ENCODE measurements at regions not wholly inside any gene's neighbourhood (a gene's known extent, or its start where the extent isn't known, plus 50 kb on each side); places are given as distances from the start of the nearest gene placed in this dataset.

DNA sequence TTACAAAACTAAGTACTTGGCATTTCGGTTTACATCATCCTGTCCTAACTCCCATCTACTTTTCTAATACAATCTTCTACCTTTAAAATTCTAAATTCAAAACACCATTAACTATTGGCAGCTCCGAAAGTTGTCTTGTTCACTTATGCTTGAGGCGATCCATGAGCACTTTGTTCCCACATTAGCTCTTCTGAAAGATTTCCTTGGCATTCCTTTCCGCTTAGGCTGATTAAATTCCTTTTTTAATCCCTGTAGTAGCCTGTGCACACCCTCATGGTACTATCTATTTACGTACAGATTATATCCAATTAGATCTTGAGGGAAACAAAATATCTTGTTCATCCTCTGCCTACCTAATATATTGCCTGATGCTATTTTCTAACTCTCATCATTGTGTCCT lies 480.7 kb downstream of the PRKD1 start:
- TF ChIP-seq, protein P1, sequence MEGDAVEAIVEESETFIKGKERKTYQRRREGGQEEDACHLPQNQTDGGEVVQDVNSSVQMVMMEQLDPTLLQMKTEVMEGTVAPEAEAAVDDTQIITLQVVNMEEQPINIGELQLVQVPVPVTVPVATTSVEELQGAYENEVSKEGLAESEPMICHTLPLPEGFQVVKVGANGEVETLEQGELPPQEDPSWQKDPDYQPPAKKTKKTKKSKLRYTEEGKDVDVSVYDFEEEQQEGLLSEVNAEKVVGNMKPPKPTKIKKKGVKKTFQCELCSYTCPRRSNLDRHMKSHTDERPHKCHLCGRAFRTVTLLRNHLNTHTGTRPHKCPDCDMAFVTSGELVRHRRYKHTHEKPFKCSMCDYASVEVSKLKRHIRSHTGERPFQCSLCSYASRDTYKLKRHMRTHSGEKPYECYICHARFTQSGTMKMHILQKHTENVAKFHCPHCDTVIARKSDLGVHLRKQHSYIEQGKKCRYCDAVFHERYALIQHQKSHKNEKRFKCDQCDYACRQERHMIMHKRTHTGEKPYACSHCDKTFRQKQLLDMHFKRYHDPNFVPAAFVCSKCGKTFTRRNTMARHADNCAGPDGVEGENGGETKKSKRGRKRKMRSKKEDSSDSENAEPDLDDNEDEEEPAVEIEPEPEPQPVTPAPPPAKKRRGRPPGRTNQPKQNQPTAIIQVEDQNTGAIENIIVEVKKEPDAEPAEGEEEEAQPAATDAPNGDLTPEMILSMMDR (IDR thresholded peaks at IDR 0.05), result no peak
- no peak for TF ChIP-seq POLR2A (IDR thresholded peaks at IDR 0.05)
